GM23338 (cell line): ENCODE measurements at regions not wholly inside any gene's neighbourhood (a gene's known extent, or its start where the extent isn't known, plus 50 kb on each side); places are given as distances from the start of the nearest gene placed in this dataset.

Experiments used
- ATAC-seq: fragments of 200-7000 bp; cut with Tn5 transposase; 3 replicates; pipeline ENCODE4 v1.9.1; 2020
- DNase-seq: peaks from one replicate; pipeline ENCODE4 v3.0.0-alpha.2; 2015; ENCODE audit warnings: low spot score
- H2AFZ ChIP-seq: fragments of 200-600 bp; sonication (generic); 2 replicates; pipeline ENCODE4 v1.8.0; 2016; ENCODE audit warnings: antibody characterized with exemption, mild to moderate bottlenecking, moderate library complexity
- H3F3A ChIP-seq: fragments of 200-600 bp; sonication (generic); replicated peaks from 2 replicates; pipeline ENCODE4 v1.8.0; 2017; ENCODE audit warnings: antibody characterized with exemption, mixed run types, low read depth
- H3K27ac ChIP-seq: fragments of 200-600 bp; sonication (generic); 2 replicates; pipeline ENCODE4 v1.6.1; 2016; ENCODE audit warnings: low read depth
- H3K27me3 ChIP-seq: fragments of 200-600 bp; sonication (generic); 2 replicates; pipeline ENCODE4 v1.8.0; 2016; ENCODE audit warnings: mild to moderate bottlenecking, mixed run types, moderate library complexity; ENCODE audit not compliant: insufficient read depth
- H3K36me3 ChIP-seq: fragments of 200-600 bp; sonication (generic); 2 replicates; pipeline ENCODE4 v1.8.0; 2016; ENCODE audit warnings: mild to moderate bottlenecking; ENCODE audit not compliant: insufficient read depth
- H3K4me1 ChIP-seq: fragments of 200-600 bp; sonication (generic); 2 replicates; pipeline ENCODE4 v1.8.0; 2016; ENCODE audit warnings: mild to moderate bottlenecking, moderate library complexity; ENCODE audit not compliant: insufficient read depth
- H3K4me2 ChIP-seq: fragments of 200-600 bp; sonication (generic); 2 replicates; pipeline ENCODE4 v1.7.1; 2017; ENCODE audit warnings: mixed run types
- H3K4me3 ChIP-seq: fragments of 200-600 bp; sonication (generic); 2 replicates; pipeline ENCODE4 v1.6.1; 2016; ENCODE audit warnings: mixed run types
- H3K79me2 ChIP-seq: fragments of 200-600 bp; sonication (generic); replicated peaks from 2 replicates; pipeline ENCODE4 v1.8.0; 2017; ENCODE audit warnings: mild to moderate bottlenecking; ENCODE audit not compliant: insufficient read depth
- H3K9me2 ChIP-seq: fragments of 200-600 bp; sonication (generic); 2 replicates; pipeline ENCODE4 v1.8.0; 2017; ENCODE audit not compliant: insufficient read depth
- H4K20me1 ChIP-seq: fragments of 200-600 bp; sonication (generic); replicated peaks from 2 replicates; pipeline ENCODE4 v1.8.0; 2017; ENCODE audit warnings: mild to moderate bottlenecking; ENCODE audit not compliant: insufficient read depth
- H3K27ac Mint-ChIP-seq: 2 replicates; pipeline ENCODE4 v1.8.0; 2020; ENCODE audit warnings: inconsistent platforms, mild to moderate bottlenecking, moderate library complexity, mixed read lengths
- H3K27me3 Mint-ChIP-seq: 3 replicates; pipeline ENCODE4 v1.8.0; 2022; ENCODE audit warnings: low read depth, mild to moderate bottlenecking, moderate library complexity, mixed read lengths, inconsistent platforms; ENCODE audit not compliant: insufficient read depth, poor library complexity
- H3K36me3 Mint-ChIP-seq: 3 replicates; pipeline ENCODE4 v1.8.0; 2021; ENCODE audit warnings: low read depth, mild to moderate bottlenecking, inconsistent platforms, moderate library complexity, mixed read lengths
- H3K4me1 Mint-ChIP-seq: 3 replicates; pipeline ENCODE4 v1.8.0; 2020; ENCODE audit warnings: mild to moderate bottlenecking, inconsistent platforms, mixed read lengths
- H3K4me3 Mint-ChIP-seq: 3 replicates; pipeline ENCODE4 v1.8.0; 2021; ENCODE audit warnings: moderate library complexity, mild to moderate bottlenecking, inconsistent platforms, mixed read lengths
- H3K9me3 Mint-ChIP-seq: 3 replicates; pipeline ENCODE4 v1.8.0; 2020; ENCODE audit warnings: moderate library complexity, mild to moderate bottlenecking, inconsistent platforms, mixed read lengths
- CREB1 ChIP-seq: fragments of 250-450 bp; sonication (Bioruptor Pico); IDR thresholded peaks from 2 replicates; pipeline ENCODE4 v1.5.0; 2020; ENCODE audit warnings: low read depth, mild to moderate bottlenecking, moderate library complexity
- ETS1 ChIP-seq: IDR thresholded peaks from 2 replicates; pipeline ENCODE4 v1.6.1; 2016; ENCODE audit warnings: antibody characterized with exemption
- EZH2 ChIP-seq: fragments of 200-600 bp; sonication (generic); IDR thresholded peaks from one replicate; pipeline ENCODE4 v1.8.0; 2017; ENCODE audit warnings: antibody characterized with exemption, mild to moderate bottlenecking, low read depth; ENCODE audit not compliant: unreplicated experiment
- EZH2phosphoT487 ChIP-seq: fragments of 200-600 bp; sonication (generic); IDR thresholded peaks from one replicate; pipeline ENCODE4 v1.8.1; 2018; ENCODE audit warnings: antibody characterized with exemption; ENCODE audit not compliant: unreplicated experiment
- JUNB ChIP-seq: IDR thresholded peaks from one replicate; pipeline ENCODE4 v1.6.1; 2016; ENCODE audit warnings: antibody characterized with exemption; ENCODE audit not compliant: unreplicated experiment
- POLR2AphosphoS5 ChIP-seq: IDR thresholded peaks from 2 replicates; pipeline ENCODE4 v1.6.1; 2016; ENCODE audit warnings: antibody characterized with exemption, low read depth
- REST ChIP-seq: IDR thresholded peaks from one replicate; pipeline ENCODE4 v1.6.1; 2018; ENCODE audit warnings: antibody characterized with exemption; ENCODE audit not compliant: unreplicated experiment
- STAT1 ChIP-seq: IDR thresholded peaks from one replicate; pipeline ENCODE4 v1.6.1; 2016; ENCODE audit warnings: antibody characterized with exemption; ENCODE audit not compliant: unreplicated experiment
- ZNF114 ChIP-seq: fragments of 250-450 bp; sonication (Bioruptor Pico); IDR thresholded peaks from 2 replicates; pipeline ENCODE4 v1.5.0; 2020; ENCODE audit warnings: mild to moderate bottlenecking, moderate library complexity
- ZNF331 ChIP-seq: fragments of 250-450 bp; sonication (Bioruptor Pico); IDR thresholded peaks from 2 replicates; pipeline ENCODE4 v1.5.0; 2020; ENCODE audit warnings: low read depth, mild to moderate bottlenecking, moderate library complexity

- ATAC-seq = no peak
- TF ChIP-seq EZH2phosphoT487 = no peak
- no peak for TF ChIP-seq ETS1
- no peak for TF ChIP-seq EZH2
- no peak for TF ChIP-seq ZNF114 (CRISPR knock-in tag)
- no peak for TF ChIP-seq REST
- TF ChIP-seq STAT1 = no peak
- no peak for TF ChIP-seq ZNF331 (CRISPR knock-in tag)
Observed at GRCh38 chr2:40629768-40630434, 178.0 kb upstream of the SLC8A1 start.

GRCh38 chr2:40639320-40639719 lies 187.4 kb upstream of the SLC8A1 start:
- Histone ChIP-seq H2AFZ (peak overlapping the region; percentile 43; the same call in 1 of the 2 replicates), H3K27ac (no peak overlapping the region), H3F3A (no peaks in the 10 kb centered on the region), H3K4me3 (no peak overlapping the region), H4K20me1 (no peaks in the 10 kb centered on the region), H3K36me3 (no peaks in the 10 kb centered on the region), H3K27me3 (no peaks in the 10 kb centered on the region), H3K79me2 (no peaks in the 10 kb centered on the region), H3K4me1 (no peaks in the 10 kb centered on the region), H3K9me2 (no peaks in the 10 kb centered on the region), H3K4me2 (no peak overlapping the region)
- DNase-seq (no peak), ATAC-seq (no peak)
- H3K9me3 Mint-ChIP-seq = no peaks in the 10 kb centered on the region
- H3K27ac Mint-ChIP-seq = no peak overlapping the region
- no peak overlapping the region for H3K4me3 Mint-ChIP-seq
- H3K4me1 Mint-ChIP-seq = no peaks in the 10 kb centered on the region; the same call in 2 of the 3 replicates
- peaks cover 3% of the 10 kb centered on the region for H3K27me3 Mint-ChIP-seq
- H3K36me3 Mint-ChIP-seq = no peaks in the 10 kb centered on the region
- TF ChIP-seq EZH2 = no peak
- no peak for TF ChIP-seq ZNF331 (CRISPR knock-in tag)
- TF ChIP-seq REST = no peak
- TF ChIP-seq STAT1 = no peak
- TF ChIP-seq CREB1 (CRISPR knock-in tag) = no peak
- no peak for TF ChIP-seq JUNB
- no peak for TF ChIP-seq ETS1
- no peak for TF ChIP-seq POLR2AphosphoS5

More at GRCh38 chr2:40629768-40630434, 178.0 kb upstream of the SLC8A1 start:
- Histone ChIP-seq H3K4me1 (no peaks in the 10 kb centered on the region), H3K79me2 (no peaks in the 10 kb centered on the region), H4K20me1 (no peaks in the 10 kb centered on the region), H3K27me3 (no peaks in the 10 kb centered on the region), H3K4me3 (no peak overlapping the region), H3K4me2 (no peak overlapping the region), H3F3A (no peaks in the 10 kb centered on the region), H3K9me2 (no peaks in the 10 kb centered on the region), H3K27ac (no peak overlapping the region), H2AFZ (no peak overlapping the region), H3K36me3 (no peaks in the 10 kb centered on the region)
- no peak overlapping the region for H3K4me3 Mint-ChIP-seq
- H3K4me1 Mint-ChIP-seq = no peaks in the 10 kb centered on the region
- no peaks in the 10 kb centered on the region for H3K9me3 Mint-ChIP-seq
- H3K27me3 Mint-ChIP-seq = no peaks in the 10 kb centered on the region
- no peaks in the 10 kb centered on the region for H3K36me3 Mint-ChIP-seq
- 0 out of 2 replicates have a peak overlapping the region, but pooled peaks have one; percentile 18 for H3K27ac Mint-ChIP-seq
- no peak for DNase-seq
